ENCODE measurements at regions not wholly inside any gene's neighbourhood (a gene's known extent, or its start where the extent isn't known, plus 50 kb on each side); places are given as distances from the start of the nearest gene placed in this dataset.

DNA sequence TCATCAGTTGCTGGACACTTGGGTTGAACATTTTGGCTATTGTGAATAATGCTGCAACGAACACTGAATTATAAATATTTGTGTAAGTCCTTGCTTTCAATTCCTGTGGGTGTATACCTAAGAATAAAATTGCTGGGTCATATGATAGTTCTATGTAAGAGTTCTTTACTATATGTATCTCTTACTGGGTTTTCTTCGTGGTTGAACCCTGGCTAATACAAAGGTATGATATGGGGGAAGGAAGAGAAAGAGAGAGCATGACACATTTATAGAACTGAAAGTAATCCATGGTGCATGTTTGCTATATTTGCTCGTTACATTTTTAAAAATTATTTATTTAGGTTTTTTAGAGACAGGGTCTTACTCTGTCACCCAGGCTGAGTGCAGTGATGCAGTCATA is 143.1 kb upstream of the GAREM1 start:
- TF ChIP-seq, protein P1, sequence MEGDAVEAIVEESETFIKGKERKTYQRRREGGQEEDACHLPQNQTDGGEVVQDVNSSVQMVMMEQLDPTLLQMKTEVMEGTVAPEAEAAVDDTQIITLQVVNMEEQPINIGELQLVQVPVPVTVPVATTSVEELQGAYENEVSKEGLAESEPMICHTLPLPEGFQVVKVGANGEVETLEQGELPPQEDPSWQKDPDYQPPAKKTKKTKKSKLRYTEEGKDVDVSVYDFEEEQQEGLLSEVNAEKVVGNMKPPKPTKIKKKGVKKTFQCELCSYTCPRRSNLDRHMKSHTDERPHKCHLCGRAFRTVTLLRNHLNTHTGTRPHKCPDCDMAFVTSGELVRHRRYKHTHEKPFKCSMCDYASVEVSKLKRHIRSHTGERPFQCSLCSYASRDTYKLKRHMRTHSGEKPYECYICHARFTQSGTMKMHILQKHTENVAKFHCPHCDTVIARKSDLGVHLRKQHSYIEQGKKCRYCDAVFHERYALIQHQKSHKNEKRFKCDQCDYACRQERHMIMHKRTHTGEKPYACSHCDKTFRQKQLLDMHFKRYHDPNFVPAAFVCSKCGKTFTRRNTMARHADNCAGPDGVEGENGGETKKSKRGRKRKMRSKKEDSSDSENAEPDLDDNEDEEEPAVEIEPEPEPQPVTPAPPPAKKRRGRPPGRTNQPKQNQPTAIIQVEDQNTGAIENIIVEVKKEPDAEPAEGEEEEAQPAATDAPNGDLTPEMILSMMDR (IDR thresholded peaks at IDR 0.05) = no peak
- no peak for TF ChIP-seq POLR2A (IDR thresholded peaks at IDR 0.05)

Data from esophagus squamous epithelium (tissue), 4 donors.